Stimulated activated CD4-positive, alpha-beta T cell treated with anti-CD3 and anti-CD28 coated beads, Interleukin-4, amount 100 ng/mL, for 48 hours (primary cell): ENCODE measurements at regions not wholly inside any gene's neighbourhood (a gene's known extent, or its start where the extent isn't known, plus 50 kb on each side); places are given as distances from the start of the nearest gene placed in this dataset.
"Not testable (repeated sequence)": the region's sequence is repeated elsewhere in the genome, so short reads cannot be mapped to it uniquely, and the experiment has no call there.

ENCODE experiments used
- DNase-seq, 2 donors: peaks; one replicate each; pipeline ENCODE4 v3.0.0-alpha.2; 2020; ENCODE audit warnings: low read depth in 2 of 2

DNA sequence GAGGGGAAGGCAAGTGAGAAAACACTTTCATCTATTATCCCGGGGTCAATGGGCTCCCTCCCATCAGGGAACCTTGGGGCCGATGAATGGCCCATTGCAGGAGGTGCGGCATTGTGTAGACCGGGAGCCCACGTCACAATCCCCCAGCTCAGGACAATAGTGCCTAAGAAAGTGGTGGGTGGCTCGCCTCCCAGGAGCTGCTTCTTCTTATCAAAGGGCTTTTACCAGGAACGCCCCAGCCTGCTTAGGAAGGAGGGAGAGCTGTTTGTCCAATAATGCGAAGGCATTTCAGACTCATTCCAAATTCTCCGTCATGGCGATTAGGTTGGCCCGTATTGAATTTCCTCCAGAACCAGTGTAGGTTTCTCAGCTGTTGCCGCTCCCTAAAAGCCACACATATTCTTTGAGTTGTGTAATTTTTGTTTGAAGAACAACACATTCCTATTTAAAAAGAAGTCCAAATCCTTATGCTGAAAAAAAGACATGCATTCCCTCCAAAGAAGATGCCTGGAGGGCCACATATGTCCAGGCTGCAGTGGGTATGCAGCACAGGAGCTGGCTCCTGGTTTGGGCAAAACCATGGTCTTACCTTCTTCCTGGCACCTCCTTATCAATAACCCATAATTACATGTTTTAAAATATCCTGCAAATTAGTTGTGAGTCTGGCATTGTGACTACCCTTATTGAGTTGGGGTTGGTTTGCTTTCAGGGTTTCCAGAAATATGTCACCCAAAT, 264.7 kb downstream of the MYCN start:
- no peak for DNase-seq

DNA sequence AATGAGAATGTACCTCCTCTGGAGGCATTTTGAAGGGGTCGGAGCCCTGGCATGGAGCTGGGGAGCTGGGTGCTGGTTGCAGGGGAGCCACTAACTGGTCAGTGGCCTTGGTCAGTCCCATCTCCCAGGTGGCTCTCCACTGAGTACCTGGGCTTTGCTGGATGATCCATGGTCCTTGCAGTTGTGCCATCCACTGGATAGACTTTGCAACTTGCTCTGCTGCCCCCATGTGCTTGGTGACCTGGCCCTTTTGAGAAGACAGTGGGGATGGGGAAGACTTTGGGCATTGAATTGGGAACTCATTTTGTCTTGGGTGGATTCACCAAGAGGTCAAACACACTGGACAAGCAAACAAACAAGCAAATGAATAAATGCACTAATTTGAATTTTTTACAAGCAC, 263.9 kb downstream of the MYCN start:
- no peak for DNase-seq

DNA sequence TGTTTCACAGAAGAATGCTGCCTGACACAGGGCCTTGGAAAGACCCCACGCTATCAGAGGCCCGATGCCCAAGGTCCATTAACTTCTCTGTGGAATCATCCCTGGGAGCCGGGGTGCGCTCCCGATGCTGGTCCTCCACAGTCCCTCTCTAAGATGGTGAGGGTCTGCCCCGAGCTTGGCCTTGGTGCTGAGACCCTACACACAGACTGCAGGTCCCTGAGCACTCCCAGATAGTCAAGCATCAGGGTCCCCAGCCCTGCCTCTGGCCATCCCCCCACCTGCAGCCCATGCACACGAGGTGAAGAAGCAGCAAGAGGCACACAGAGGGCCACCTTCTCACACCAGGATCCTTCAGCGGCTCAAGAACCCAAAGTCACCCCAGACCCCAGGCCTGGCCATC, 263.3 kb downstream of the MYCN start:
- DNase-seq = no peak

DNA sequence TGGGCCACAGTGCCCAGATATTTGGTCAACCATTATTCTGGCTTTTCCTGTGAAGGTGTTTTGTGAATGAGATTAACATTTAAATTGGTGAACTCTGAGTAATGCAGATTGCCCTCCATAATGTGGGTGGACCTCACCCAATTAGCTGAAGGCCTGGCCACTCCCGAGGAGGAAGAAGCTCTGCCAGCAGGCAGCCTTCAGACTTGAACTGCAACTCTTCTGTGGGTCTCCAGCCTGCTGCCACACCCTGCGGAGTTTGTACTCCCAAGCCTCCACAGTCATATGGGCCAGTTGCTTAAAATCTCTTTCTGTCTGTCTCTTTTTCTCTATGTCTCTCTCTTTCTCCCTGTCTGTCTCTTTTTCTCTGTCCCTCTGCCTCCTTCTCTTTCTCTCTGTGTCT, 262.7 kb downstream of the MYCN start:
- DNase-seq = no peak

DNA sequence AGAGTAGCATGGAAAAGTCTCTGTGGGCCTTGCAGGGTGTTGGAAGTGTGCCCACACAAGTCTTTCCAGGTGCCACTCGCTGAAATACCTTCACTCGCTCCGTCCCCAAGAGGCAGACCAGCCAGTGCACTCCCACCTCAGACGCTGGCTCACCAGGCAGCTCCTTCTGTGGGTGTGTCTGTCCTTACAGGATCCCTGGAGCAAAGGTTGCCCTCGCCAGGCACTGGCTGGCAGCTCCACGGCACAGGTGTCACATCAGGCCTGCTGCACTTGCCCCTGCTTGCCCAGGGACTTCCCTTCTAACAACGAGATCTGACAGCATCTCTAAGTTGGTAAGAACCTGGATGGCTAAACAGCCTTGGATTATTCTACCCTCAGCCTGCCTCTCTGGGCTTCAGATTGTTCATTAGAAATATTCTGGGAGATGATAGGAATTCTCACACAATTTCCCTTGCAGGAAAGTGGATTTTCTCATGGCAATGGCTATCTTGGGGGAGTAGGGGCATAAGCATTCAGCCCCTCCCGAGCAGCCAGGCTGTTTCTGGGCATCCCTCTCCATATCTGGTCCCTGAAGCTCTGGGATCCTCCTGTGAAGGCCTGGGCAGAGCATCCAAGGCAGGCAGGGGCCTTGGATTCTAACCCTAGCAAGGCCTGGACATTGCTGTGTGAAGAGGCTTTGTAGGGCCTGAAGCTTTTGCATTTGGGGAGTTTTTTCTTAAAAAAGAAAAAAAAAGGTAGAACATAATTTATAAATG, 262.1 kb downstream of the MYCN start:
- DNase-seq = no peak

DNA sequence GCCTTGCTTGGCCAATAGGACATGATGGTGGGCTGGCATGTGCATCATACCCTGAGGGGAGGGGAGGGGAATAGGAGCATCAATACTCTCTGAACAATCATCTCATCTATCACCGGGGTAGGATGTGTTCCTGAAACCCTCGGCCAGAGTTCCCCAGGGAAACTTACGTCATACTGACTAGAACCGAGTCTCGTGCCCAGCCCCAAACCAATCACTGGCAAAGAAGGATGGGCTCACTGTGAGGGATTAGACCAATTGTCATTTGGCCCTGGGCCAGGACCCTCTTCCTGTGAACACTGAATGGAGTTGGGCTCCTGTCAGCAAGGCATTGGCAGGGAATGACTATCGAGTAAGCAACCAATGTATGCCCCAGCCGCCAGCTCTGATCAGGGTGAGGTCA, 261.5 kb downstream of the MYCN start:
- DNase-seq = no peak

DNA sequence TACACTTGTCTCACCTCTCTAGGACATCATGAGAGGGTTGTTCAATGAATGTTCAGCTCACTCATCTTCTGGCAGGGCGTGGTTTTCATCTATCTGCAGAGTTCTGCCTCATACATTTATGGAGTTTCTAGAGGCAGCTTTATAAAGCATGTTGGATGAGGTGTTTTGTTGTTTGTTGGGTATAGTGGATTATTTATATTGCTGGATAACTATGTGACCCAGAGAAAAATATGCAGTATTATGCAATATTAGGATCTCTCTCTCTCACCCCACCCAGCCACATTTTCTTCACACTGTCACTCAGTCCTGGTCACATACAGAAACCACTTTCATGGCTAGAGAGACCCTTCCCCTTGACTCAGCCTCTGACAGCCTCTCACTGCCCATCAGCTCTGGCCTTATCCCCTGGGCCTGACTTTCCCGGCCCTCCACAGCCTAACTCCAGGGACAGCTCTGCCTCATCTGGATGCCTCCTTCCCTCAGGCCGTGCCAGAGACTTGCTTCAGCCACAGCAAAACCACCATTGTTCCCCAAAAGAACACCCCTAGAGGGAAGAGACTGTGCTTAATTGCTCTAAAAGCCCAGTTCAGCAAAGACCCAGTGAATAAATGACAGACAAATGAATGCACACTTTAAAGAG, 260.3 kb downstream of the MYCN start:
- no peak for DNase-seq

DNA sequence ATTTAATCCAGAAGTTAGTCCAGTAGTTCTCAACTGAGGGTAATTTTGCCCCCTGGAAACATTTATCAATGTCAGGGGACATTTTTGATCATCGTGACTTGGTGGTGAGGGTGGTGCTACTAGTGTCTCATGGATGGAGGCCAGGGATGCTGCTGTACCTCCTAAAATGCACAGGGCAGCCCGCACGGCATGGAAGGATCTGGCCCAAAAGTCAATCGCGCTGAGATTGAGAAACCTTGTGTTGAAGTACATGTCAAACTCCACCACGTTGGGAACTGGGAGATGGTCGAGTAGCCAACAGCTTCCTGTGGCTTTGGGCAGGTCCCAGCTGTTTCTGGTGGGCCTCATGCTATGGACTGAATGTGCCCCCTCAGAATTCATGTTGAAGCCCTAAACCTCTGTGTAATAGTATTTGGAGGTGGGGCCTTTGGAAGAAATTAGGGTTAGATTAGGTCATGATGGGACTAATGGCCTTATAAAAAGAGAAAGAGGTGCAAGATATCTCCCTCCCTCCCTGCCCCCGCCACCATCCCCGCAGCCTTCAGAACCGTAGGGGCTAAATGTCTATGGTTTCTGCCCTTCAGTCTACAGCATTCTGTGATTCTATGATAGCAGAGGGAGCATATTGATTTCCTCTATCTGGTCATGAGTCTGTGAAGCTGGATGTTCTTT, 259.7 kb downstream of the MYCN start:
- no peak for DNase-seq

DNA sequence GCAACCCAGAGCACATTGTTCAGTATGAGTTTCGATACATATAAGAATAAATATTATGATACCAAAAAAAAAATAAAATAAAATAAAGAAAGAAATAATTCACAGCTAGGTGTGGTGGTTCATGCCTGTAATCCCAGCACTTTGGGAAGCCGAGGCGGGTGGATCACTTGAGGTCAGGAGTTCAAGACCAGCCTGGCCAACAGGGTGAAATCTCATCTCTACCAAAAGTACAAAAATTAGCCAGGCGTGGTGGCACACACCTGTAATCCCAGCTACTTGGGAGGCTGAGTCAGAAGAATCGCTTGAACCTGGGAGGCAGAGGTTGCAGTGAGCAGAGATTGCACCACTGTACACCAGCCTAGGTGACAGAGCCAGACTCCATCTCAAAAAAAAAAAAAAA, 258.9 kb downstream of the MYCN start:
- not testable (repeated sequence) for DNase-seq

DNA sequence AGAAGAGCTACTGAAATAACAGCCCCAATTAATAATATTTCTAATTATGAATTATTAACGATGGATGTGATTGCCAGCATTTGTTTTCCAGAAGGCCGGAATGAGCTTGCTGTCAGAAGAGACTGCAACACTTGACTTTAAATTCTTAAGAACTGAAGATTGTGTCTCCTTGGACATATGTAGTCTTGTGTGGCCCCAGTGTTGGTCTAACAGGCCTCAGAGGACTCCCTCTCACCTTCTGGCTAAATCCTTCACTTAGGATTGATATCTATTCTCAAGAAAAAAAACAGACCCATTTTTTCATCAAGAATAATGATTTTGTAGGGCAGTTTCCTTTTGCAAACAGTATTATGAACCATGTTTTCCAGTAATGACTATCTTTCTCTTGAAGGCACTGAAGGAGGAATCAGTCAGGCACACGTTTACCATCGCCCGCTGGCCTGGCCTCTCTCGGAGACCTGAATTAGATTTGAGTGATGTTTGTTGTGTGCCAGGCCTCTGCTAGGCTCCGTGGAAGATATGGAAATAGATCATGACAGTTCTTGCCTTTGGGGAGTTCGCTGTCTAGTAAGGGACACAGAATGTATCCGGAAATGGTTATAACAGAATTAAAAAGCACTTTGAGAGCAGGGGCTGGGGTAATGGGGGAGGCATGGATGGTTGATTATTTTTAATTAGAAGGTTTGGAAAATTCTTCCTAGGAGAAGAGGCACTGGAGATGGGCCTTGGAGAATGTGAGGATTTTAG, 258.0 kb downstream of the MYCN start:
- DNase-seq = no peak

DNA sequence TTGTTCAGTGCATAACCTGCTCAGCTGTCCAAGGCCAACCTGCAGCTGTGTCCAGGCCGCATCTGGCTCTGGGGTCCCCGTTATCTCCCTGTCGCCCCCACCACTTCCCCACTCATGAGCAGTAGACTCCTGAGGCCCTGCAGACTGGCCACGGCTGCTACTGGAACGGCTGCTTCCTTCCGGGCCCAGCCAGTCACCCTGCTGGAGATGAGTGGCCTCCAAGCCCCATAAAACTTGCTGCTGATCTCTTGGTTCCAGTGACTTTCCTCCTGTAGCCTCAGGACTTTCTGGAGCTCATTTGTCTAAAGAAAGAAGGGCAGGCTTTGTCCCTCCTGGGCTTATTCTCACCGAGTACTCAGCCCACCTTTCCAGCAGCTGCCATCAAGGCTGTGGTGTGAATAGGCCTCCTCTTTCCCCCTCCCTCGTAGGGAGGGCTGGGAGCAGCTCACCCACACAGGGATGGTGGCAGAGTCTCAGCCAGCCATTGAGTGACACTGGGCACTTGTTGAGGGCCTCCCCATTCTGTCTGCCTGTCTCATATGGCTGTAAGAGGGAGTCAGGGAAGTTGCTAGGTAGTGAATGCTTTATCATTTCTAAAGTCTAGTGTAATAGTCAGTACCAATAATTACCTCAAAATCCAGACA, 257.3 kb downstream of the MYCN start:
- no peak for DNase-seq

DNA sequence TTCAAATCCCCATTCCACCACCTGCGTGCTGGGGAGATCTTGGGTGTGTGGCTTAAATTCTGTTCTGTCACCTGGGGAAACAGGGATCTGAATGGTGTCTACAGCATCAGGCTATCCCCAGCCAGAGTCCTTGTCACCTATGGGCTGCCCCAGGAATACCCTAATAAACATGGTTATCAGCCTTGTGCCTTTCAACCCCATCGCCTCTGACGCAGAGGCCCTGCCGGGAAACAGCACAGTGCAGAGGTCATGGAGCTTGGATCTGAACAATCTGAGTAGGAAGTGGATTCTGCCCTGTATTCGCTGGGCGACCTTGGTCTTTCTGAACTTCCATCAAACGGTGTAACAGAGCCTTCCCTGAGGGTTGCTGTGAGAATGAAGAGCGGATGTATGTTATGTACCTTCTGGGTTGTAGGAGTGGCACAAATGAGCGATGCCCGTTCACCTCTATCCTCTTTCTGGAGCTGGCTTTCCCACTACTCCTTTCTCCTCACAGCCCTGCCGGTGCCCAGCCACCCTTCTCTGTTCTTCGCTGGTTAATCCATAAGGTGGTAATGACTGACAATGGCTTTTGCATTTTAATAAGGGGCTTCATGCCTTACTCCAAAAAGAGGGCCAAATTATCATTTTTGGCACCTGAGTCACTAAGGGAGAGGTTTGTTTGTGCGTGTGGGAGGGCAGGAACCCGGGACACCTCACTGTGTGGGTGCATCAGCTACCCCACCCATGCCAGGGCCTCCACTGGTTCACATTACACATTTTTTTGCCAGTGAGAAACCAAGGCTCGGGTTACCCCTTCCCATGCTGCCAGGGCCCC, 256.5 kb downstream of the MYCN start:
- no peak for DNase-seq

DNA sequence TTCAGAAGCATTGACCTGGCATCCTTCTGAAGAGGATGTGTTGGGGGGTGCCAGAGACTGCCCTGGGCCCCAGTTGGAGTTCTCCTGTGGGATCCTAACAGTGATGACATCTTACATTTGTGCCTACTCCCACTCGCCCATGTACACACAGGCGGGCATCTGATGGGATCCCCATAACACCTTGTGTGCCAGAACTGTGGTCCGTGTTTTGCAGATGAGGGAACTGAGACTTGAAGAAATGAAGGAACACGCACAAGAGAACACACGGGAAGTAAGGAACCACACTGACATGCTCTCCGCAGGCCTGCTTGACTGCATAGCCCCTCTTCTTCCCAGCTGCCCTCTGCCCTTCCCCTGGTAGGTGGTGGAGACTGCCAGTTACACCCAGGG, 255.3 kb downstream of the MYCN start:
- DNase-seq = no peak

DNA sequence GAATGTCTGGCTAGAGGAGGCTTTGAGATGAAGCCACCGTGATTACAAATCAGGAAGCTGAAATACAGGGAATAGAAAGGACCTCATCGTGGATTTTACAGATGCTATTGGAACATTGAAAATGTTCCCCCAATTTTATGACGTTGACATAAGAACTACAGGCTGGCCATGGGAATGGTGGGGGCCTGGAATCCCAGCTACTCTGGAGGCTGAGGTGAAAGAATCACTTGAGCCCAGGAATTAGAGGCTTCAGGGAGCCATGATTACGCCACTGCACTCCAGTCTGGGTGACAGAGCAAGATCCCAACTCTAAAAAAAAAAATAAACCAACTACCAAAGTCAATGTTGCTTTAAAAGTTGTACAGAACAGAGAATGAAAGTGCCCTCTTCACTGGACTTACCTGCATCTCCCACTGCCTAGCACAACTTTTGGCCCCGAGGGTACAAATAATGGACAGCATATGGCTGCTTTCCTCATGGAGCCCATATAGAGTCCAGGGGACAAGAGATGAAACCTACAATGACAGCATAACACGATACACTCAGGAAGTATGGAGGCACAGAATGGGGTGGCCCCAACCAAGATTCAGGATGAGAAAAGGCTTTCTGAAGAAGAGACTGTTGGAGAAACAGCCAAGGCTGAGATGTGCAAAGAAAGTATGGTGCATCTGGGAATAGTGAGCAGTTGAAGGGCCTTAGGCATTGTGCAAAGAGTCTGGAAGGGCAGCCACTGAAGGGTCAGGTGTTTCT, 254.8 kb downstream of the MYCN start:
- DNase-seq = no peak

DNA sequence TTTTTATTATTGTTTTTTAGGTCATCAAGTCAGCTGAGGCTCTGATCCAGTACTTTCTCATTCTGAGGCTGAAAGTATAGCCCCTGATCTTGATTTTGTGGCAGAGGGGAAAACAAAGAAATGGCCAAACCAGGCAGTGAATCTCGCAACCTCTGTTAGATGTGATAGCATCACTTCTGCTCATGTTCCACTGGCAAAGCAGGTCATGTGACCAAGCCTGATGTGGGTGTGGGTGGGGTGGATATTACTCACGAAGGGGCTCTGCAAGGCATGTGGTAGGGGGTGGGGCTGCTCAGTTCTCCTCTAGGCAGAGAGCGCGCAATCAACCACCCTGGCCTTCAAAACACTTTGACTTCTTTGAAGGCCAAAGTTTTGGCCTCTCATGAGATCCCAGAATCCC, 254.2 kb downstream of the MYCN start:
- no peak for DNase-seq

DNA sequence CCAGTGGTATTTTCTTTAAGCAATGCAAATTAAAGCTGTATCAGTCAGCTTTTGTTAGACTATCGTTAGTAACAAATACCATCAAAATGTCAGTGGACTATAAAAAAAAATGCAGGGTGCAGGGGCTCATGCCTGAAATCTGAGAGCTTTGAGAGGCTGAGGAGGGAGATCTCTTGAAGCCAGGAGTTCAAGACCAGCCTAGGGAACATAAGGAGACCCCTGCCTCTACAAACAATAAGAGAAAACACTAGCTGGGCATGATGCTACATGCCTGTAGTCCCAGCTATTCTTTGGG, 253.7 kb downstream of the MYCN start:
- no peak for DNase-seq

DNA sequence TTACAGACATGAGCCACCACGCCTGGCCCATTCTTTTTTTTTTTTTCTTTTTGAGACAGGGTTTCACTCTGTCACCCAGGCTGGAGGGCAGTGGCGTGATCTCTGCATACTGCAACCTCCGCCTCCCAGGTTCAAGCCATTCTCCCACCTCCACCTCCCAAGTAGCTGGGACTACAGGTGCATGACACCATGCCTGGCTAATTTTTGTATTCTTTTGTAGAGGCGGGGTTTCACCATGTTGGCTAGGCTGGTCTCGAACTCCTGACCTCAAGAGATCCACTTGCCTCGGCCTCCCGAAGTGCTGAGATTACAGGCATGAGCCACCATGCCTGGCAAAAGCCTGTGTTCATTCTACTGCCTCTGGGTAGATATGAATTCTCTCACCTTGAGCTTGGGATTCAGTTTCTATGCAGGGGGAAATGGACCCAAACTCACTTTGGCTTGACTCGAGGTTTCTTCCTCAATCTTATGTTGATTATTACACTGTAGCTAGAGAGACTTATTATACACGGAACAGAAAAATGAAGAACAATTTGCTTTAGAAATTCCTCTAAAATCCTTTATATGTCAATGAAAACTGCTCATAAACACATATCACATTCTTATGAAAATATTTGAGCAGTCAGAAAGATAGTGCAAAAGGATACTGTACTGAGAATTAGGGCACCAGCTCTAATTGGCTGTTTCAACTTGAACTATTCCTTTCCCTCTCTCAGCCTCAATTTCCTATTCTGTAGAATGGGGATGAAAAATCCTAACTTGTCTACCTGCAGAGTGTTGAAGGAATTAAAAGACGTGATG, 252.3 kb downstream of the MYCN start:
- no peak for DNase-seq

DNA sequence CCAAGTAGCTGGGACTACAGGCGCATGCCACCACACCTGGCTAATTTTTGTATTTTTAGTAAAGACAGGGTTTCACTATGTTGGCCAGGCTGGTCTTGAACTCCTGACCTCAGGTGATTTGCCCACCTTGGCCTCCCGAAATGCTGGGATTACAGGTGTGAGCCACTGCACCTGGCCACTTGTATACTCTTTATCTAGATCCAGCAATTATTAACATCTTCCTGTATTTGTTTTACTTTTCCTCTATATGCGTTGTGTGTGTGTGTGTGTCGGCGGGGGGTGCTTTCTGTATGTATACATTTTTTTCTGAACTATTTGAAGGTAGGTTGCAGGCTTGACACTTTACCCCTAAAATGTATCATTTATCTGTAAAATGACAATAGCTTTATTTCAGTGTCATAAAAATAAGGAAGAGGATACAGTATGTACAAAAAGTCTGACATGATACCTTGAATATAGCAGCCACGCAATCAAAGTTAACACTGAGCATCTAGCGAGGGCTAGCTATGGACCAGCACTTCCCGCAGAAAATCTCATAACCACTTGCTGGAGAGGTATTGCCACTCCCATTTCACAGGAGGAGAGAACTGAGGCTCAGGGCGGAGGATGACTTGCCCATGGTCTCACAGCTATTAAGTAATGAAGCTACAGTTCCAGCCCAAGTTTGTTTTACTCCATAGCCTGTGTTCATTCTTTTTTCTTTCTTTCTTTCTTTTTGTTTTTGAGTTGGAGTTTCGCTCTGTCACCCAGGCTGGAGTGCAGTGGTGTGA, 251.3 kb downstream of the MYCN start:
- DNase-seq = no peak
